NCI-H1105 (cell line): ENCODE measurements at regions not wholly inside any gene's neighbourhood (a gene's known extent, or its start where the extent isn't known, plus 50 kb on each side); places are given as distances from the start of the nearest gene placed in this dataset.
"Not testable (repeated sequence)": the region's sequence is repeated elsewhere in the genome, so short reads cannot be mapped to it uniquely, and the experiment has no call there.

Experiments used
- DNase-seq: peaks from one replicate; lab custom pipeline; 2025; lab: John Stamatoyannopoulos, UW

DNA sequence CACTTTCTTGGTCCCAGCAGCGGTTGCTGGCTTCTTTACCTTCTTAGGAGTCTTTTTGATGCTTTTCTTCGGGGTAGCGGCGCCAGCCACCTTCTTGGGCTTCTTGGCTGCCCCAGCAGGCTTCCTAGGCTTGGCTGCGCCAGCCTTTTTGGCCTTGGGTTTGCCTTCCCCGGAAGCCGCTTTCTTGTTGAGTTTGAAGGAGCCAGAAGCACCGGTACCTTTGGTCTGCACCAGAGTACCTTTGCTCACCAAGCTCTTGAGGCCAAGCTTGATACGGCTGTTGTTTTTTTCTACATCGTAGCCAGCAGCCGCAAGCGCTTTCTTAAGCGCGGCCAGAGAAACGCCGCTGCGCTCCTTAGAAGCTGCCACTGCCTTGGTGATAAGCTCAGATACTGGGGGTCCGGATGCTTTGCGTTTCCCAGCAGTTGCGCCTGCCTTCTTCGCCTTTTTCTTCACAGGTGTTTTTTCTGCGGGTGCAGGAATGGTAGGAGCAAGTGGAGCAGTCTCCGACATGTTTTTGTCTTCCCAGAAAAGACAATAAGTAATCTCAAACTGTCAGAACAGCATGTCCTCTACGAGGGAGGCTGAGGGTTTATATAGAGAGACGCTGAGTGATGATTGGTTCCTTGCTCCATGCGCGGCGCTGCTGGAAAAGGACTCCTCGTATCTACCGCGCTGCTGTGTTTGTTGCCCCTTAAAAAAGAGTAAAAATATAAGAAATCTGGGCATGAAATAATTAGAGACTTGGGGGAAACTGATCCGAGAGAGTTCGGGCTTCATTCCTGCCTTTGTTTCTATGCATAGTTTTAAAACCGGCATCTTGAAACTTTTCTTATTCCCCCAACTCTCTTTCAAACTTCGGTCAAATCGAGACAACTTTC, 130.3 kb upstream of the BTN3A2 start:
- DNase-seq = no peak

DNA sequence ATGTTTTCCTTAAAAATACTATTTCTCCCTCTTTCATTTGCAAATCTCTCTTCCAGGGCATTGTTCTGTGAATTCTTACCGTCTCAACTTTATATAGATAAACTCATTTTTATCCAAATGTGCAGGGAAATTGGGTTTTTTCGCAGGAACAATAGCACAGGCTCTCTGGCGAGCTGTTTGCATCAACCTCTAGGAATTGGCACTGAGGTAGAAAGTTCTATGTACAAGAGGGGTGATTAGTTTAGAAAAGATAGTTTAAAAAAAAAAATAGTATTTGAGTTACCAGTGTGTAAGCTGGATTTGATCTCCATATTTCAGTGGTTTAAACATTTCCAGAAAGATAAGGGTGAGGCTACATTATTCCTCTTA, 129.7 kb upstream of the BTN3A2 start:
- no peak for DNase-seq

DNA sequence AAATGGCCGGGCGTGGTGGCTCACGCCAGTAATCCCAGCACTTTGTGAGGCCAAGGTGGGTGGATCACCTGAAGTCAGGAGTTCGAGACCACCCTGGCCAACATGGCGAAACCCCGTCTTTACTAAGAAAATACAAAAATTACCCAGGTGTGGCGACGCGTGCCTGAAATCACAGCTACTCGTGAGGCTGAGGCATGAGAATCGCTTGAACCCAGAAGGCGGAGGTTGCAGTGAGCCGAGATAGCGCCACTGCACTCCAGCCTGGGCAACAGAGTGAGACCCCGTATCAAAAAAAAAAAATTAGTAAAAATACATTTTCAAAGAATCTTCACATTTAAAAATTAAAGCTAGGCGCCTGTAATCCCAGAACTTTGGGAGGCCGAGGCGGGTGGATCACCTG, 125.6 kb upstream of the BTN3A2 start:
- not testable (repeated sequence) for DNase-seq

DNA sequence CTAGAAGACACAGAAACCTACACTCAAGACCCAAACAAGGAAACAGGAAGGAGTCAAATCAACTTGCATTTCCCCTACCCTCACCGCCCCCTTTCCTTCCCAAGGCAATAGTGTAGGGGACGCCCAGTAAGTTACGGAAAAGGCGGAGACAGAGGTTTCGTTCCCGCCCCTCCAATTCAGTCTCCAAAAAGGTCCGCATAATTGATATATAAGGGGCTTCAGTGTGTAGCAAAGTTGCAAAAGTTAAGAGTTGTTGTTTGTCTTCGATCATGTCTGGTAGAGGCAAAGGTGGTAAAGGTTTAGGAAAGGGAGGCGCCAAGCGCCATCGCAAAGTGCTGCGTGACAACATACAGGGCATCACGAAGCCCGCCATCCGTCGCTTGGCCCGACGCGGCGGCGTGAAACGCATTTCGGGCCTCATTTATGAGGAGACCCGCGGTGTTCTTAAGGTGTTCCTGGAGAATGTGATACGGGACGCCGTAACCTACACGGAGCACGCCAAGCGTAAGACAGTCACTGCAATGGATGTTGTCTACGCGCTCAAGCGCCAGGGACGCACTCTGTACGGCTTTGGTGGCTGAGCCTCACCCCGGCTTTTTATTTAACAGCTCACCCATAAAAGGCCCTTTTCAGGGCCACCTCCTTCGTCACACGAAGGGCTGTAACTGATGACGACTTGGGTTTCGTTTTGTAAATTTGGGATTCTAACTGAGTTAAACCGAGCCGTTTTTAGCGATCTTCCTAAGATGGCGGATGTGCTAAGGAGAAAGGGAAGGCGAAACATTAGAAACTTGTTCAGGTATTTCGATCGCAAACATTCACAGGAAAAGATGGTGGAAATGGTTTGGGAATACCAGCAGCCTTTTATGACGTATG, 124.6 kb upstream of the BTN3A2 start:
- no peak for DNase-seq

DNA sequence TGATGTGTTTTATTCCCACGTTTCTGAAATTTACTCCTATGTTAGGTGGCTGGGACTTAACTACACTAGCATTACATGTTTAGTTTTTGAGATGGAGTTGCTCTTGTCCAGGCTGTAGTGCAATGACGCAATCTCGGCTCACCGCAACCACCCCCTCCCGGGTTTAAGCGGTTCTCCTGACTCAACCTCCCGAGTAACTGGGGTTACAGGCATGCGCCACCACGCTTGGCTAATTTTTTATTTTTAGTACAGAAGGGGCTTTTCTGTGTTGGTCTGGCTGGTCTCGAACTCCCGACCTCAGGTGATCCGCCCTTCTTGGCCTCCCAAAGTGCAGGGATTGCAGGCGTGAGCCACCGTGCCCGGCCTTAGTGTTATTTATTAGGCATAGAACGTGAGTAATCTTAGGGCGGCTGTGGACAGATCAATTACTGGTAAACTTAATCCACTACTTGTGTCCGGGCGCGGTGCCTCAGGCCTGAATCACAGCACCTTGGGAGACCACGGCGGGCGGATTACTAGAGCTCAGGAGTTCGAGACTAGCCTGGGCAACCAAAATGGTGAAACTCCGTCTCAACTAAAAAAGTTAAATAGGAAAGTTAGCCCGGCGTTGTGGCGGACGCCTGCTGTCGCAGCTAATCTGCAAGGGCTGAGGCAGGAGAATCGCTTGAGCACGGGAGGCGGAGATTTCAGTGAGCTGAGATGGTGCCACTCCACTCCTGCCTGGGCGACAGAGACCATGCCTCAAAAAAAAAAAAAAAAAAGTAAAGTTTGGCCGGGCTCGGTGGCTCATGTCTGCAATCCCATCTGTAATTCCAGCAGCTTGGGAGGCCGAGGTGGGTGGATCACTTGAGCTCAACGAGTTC, 123.7 kb upstream of the BTN3A2 start:
- DNase-seq = no peak

DNA sequence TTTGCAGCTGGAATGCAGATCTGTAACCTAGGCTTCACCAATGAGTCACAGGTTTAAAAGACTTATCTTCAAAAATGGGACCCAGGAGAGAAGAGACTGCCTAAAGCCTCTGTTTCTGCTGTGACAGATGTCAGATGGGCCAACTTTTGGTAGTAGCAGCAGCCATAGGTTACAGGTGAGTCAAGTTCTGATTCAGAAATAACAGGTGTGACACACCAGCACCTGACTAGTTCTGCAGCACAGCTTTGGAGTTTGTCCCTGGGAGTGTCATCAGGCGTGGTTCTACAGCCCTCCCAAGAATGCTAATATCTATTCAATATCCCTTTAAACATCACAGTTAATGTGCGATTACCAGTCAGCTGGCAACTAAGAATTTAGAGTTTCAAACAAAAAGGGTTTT, 121.9 kb upstream of the BTN3A2 start:
- no peak for DNase-seq

DNA sequence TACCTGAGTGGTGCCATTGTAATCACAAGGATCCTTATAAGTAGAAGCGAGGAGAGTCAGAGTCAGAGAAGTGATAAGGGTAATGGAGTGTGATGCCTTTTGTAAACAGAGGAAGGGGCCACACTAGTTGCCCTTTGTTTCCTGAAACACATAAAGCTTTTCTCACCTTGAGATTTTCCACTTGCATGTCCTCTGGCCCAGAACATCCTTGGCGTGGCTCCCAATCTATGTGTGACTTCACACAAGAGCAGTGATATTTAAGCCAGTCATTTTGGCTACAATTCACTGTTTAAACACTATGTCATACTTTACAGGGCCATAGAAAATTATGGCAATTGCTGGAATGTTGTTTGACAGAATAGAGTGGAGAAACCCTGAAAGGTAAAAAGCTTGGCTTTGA, 121.2 kb upstream of the BTN3A2 start:
- no peak for DNase-seq

DNA sequence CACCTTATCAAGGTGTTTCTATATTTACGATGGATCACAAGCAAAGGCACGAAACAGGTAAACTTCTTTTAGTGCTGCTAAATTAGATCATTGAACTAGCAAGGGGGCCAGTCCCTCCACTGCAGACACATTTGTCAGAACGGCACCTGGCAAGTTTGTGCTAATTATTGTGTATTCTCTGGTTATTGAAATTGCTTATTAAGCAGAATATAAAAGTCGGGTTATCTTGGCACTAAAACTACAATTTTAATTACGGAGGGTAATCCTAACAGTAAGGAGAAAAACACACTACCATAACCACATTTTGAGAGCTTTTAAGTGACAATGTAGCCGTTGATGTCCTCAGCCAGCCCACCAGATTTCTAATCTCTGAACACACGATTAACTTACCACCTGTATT, 118.9 kb upstream of the BTN3A2 start:
- no peak for DNase-seq

DNA sequence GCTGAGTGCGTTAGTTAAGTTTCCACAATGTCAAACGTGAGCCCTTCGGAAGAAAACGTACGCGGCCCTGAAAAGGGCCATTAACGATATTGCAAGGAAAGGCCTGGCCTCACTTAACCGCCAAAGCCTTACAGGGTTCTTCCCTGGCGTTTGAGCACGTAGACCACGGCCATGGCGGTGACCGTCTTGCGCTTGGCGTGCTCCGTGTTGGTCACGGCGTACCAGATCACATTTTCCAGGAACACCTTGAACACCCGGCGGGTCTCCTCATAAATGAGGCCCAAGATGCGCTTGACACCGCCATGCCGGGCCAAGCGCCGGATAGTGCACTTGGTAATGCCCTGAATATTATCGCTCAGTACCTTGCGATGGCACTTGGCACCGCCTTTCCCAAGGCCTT, 118.4 kb upstream of the BTN3A2 start:
- DNase-seq = no peak

DNA sequence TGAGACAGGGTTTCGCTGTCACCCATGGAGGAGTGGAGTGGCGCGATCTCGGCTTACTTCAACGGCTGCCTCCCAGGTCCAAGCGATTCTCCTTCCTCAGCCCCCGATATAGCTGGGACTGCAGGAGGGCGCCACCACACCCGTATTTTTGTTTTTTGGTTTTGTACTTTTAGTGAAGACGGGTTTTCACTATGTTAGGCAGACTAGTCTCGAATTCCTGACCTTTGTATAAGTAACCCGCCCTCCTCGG, 115.4 kb upstream of the BTN3A2 start:
- DNase-seq = no peak

DNA sequence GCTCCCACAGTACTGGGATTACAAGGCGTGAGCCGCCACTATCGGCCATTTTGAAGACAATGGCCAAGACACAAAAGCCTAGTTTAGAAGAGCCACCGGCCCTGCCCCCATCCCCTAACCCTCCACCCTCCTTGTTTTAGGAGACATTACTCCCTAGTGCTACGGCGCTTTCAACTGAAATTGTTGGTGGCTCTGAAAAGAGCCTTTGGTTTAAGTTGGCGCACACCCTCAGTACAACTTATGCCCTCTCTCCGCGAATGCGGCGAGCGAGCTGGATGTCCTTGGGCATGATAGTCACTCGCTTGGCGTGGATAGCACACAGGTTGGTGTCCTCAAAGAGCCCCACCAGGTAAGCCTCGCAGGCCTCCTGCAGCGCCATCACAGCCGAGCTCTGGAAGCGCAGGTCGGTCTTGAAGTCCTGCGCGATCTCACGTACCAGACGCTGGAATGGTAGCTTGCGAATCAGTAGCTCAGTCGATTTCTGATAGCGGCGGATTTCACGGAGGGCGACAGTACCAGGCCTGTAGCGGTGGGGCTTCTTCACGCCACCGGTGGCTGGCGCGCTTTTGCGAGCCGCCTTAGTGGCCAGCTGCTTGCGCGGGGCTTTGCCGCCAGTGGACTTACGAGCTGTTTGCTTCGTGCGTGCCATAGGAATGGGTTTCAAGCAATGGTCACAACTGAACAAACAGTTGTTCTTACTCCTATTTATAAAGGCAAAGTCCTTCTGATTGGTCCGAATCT, 114.9 kb upstream of the BTN3A2 start:
- DNase-seq = peak; percentile 85

DNA sequence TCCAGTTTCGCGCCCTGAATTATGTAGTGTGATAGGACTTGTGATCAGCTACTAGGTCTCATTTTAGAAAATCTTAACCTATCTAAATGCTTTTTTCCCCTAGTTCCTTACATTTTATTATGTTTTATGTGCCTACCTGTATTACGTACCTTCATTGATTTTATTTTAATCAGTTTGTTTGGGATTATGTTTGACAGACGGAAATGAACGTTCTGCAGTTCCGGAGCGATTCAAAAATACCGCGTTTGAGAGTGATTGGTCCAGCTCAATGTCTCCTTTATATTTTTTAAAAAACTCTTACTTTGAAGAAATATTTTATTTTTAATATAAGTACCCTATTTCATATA, 114.3 kb upstream of the BTN3A2 start:
- DNase-seq = peak; percentile 82

DNA sequence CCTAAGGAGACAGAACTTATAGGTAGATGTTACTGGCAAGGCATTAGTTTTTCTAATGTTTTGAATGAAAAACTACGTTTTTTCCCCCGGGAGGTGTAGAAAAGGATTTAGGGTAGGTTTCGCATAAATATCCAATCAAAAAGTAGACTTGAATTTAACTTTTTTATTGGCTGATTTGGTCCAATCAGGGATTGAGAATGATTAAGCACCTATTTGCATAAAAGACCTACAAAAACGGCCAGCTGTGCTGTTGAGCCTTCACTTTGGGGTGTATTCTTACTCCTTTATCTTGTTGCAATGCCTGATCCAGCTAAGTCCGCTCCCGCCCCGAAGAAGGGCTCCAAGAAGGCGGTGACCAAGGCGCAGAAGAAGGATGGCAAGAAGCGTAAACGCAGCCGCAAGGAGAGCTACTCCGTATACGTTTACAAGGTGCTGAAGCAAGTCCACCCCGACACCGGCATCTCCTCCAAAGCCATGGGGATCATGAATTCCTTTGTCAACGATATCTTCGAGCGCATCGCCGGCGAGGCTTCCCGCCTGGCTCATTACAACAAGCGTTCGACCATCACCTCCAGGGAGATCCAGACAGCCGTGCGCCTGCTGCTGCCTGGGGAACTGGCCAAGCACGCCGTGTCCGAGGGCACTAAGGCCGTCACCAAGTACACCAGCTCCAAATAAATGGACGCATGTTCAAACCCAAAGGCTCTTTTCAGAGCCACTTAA, 113.5 kb upstream of the BTN3A2 start:
- DNase-seq = peak; percentile 88

DNA sequence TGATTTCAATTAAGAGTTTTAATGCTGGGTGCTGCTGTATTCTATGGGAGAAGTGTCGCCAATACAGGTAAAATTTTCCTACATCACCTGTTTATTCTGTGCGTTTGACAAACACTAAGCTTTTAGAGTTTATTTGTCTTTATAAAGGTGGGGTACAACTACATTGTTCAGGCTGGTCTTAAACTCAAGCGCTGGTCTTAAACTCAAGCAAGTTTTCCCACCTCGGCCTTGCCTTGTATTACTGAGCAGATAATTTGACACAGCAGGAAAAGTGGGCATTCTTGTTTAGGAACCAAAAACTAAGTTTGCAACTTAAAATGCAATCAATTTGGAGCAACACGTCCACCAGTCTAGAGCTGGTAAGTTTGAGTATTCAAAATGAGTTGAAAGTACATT, 112.9 kb upstream of the BTN3A2 start:
- DNase-seq = no peak

DNA sequence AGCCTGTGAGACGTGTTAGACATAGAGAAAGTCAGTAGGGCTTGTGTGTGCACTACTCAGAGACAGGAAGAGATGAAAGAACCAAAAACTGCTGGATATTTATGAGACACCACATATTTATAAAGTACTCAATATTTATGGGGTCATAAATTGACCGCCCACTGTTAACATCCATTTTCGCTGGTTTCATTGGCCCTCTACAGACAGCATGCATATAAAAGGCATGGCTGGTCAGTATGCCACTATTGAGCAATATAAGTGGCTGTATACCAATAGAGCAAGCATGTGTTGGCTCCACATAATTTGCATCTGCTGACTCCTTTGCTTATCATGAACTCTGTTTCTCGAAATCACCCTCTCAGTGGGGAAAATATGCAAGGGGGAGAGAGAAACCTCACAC, 110.3 kb upstream of the BTN3A2 start:
- DNase-seq = no peak

DNA sequence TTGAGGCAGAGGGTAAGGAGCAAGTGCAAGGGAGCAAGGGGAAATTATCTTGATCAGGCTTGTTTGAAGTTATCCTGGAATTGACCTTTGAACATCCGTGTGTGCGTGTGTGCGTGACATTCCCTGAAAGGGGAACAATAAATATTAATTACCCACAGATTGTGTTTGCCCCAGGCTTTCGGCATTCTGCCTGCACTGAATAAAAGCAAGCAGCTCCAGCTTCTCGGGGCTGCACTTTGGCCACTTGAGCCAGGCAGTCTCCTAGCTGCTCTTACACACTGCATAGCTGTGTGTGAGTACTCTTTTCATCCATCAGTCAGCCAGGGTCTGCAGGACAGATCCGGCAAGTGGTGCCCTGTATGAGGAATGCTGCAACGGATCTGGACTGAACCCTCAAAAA, 107.7 kb upstream of the BTN3A2 start:
- no peak for DNase-seq

DNA sequence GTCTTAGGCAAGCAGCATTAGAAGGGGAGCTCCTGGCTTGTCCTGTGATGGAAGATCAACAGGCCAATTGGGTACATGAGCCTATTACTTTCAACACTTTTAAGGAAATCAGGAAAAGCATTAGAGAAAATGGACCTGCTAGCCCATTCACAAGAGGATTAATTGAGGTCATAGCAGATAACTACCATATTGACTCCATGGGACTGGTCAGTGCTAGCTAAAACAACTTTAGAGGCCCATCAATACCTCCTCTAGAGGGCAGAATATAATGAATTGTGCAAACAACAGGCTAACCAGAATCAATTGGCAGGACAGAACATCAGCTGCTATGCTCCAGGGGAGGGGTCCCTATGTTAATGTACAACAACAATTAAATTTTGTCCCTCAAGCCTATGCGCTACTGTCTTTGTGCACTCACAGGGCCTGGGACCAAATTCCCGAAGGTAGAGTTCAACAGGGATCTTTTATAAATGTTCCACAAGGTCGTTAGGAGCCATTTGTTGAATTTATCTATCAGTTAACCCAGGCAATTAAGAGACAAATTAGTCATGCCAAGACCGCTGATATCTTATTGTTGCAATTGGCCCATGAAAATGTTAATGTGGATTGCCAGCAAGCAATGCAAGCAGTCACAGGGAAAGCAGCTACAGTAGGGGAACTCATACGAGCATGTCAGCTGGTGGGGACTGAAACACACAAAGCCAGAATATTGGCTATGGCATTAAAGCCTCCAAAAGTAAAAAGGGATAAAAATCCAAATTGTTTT, 106.6 kb upstream of the BTN3A2 start:
- no peak for DNase-seq

DNA sequence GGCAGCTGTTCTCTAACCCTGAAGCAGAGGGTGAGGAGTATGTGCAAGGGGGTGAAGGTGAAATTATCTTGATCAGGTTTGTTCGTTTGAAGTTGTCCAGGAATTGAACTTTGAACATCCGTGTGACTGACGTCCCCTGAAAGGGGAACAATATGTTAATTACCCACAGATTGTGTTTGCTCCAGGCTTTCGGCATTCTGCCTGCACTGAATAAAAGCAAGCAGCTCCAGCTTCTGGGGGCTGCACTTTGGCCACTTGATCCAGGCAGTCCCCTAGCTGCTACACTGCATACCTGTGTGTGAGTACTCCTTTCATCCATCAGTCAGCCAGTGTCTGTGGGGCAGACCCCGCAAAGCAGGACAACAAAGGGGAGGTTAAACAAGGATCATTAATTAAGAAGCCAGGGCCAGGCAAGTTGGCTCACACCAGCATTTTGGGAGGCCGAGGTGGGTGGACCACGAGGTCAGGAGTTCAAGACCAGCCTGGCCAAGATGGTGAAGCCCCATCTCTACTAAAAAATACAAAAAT, 104.8 kb upstream of the BTN3A2 start:
- no peak for DNase-seq

DNA sequence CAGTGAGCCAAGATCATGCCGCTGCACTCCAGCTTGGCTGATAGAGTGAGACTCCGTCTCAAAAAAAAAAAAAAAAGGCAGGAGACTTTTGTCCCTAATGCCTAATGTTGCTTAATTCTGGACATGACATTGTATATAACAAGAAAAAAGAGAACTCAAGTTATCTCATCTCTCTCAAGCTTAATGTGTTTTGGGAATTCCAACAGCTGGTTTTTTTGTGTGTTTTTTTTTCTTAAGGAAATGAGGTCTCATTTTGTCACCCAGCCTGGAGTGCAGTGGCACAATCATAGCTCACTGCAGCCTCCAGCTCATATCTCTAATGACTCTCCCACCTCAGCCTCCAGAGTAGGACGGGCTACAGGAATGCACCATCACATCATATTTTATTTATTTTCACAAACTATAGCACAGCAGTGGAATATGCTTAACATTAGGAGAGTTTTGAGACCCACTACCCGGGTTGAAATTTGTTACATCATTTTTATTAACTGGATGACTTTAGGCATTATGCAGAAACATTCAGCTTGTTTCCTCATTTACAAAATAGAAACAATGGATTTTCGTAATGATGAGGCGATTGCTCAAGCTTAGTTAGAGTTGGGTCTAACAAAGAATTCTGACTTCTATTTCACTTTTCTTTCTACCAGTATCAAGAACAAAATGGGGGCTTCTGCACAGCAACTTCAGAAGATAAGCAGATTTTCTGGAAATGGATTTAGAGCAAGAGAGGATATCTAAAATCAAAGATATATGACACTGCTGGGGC, 104.1 kb upstream of the BTN3A2 start:
- no peak for DNase-seq

DNA sequence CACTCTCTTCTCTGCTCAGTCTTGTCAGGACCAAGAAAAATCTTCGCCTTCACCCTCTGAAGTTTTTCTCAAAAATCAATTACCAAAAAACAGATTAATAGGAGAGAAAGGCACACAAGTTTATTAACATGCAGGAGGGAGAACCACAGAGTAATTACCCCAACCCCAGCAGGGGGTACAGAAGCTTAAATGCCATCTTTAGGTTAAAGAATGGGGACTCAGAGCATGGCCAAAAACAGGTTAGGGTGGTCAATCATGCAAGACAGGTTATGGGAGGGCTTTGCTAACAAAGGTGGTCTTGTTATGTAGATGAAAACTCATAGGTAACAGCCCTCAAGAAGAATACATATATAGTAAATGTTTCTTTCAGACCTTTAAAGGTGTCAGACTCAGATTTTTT, 100.5 kb upstream of the BTN3A2 start:
- DNase-seq = no peak
